ENCODE measurements at regions not wholly inside any gene's neighbourhood (a gene's known extent, or its start where the extent isn't known, plus 50 kb on each side); places are given as distances from the start of the nearest gene placed in this dataset.

DNA sequence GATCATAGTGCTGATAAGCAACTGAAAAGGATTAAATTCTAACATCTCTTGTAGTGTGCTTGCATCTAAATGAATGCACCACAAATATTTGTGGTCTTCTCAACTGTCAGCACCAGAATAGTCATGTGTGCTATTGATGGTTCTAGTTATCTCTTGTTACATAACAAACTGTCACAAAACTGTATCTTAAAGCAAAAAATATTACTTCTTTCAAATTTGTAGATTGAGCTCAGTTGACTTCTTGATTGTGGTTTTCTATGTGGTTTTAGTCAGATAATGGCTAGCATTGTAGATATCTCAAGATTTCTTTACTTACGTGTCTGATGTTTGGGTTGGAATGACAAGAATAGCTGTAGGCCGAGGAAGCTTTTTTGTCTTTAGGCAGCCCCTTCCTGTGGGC, 431.3 kb downstream of the SLITRK6 start:
- TF ChIP-seq POLR2AphosphoS5 (IDR thresholded peaks at IDR 0.05; ENCODE audit: low read depth, low read length) (no peak), POLR2A (IDR thresholded peaks at IDR 0.05; ENCODE audit: low read depth, low read length) (no peak), TAF1 (IDR thresholded peaks at IDR 0.05; ENCODE audit: borderline replicate concordance, low read depth, low read length) (no peak)
